WI38 (cell line): ENCODE measurements at regions not wholly inside any gene's neighbourhood (a gene's known extent, or its start where the extent isn't known, plus 50 kb on each side); places are given as distances from the start of the nearest gene placed in this dataset.

Experiments used
- H3K4me3 ChIP-seq: 2 replicates; pipeline ENCODE4 v1.5.1; 2011; ENCODE audit warnings: low read depth, mild to moderate bottlenecking, control low read depth, low read length
- CTCF ChIP-seq: IDR thresholded peaks from 2 replicates; pipeline ENCODE4 v1.5.1; 2012; ENCODE audit warnings: low read depth, mild to moderate bottlenecking, control low read depth, low read length

- TF ChIP-seq CTCF: no peak
- H3K4me3 ChIP-seq: no peak overlapping the region
Observed at GRCh38 chr22:27298742-27299141, 502.8 kb downstream of the MN1 start.

- no peak for TF ChIP-seq CTCF
- no peak overlapping the region for H3K4me3 ChIP-seq
Observed at GRCh38 chr22:27299181-27300085, 502.1 kb downstream of the MN1 start.

- TF ChIP-seq CTCF: no peak
- no peak overlapping the region for H3K4me3 ChIP-seq
Observed at GRCh38 chr22:27300536-27301285, 500.8 kb downstream of the MN1 start.

- no peak for TF ChIP-seq CTCF
- no peak overlapping the region for H3K4me3 ChIP-seq
Observed at GRCh38 chr22:27302501-27302900, 499.1 kb downstream of the MN1 start.

GRCh38 chr22:27303718-27304117 is 497.8 kb downstream of the MN1 start:
- TF ChIP-seq CTCF: no peak
- no peak overlapping the region for H3K4me3 ChIP-seq

GRCh38 chr22:27306771-27307170 is 494.8 kb downstream of the MN1 start:
- no peak for TF ChIP-seq CTCF
- no peak overlapping the region for H3K4me3 ChIP-seq

- no peak for TF ChIP-seq CTCF
- H3K4me3 ChIP-seq: no peak overlapping the region
Observed at GRCh38 chr22:27307545-27308247, 493.9 kb downstream of the MN1 start.
